ENCODE measurements at regions not wholly inside any gene's neighbourhood (a gene's known extent, or its start where the extent isn't known, plus 50 kb on each side); places are given as distances from the start of the nearest gene placed in this dataset.

GRCh38 chr4:18690291-18690955, 668.9 kb upstream of the LCORL start:
- TF ChIP-seq CTCF (IDR thresholded peaks at IDR 0.05): no peak
- TF ChIP-seq POLR2A (IDR thresholded peaks at IDR 0.05): no peak

All from testis (tissue), 2 donors.